GM18508 (cell line): ENCODE measurements at regions not wholly inside any gene's neighbourhood (a gene's known extent, or its start where the extent isn't known, plus 50 kb on each side); places are given as distances from the start of the nearest gene placed in this dataset.
"Not testable (repeated sequence)": the region's sequence is repeated elsewhere in the genome, so short reads cannot be mapped to it uniquely, and the experiment has no call there.

Experiments
- ATAC-seq: cut with Tn5 transposase; IDR thresholded peaks from one replicate; pipeline ENCODE4 v1.9.1; 2021; ENCODE audit warnings: moderate number of reproducible peaks; ENCODE audit not compliant: insufficient read depth, unreplicated experiment

- no peak for ATAC-seq
These were observed 117.3 kb downstream of the NKX6-1 start for GRCh38 chr4:84381759-84382158.

DNA sequence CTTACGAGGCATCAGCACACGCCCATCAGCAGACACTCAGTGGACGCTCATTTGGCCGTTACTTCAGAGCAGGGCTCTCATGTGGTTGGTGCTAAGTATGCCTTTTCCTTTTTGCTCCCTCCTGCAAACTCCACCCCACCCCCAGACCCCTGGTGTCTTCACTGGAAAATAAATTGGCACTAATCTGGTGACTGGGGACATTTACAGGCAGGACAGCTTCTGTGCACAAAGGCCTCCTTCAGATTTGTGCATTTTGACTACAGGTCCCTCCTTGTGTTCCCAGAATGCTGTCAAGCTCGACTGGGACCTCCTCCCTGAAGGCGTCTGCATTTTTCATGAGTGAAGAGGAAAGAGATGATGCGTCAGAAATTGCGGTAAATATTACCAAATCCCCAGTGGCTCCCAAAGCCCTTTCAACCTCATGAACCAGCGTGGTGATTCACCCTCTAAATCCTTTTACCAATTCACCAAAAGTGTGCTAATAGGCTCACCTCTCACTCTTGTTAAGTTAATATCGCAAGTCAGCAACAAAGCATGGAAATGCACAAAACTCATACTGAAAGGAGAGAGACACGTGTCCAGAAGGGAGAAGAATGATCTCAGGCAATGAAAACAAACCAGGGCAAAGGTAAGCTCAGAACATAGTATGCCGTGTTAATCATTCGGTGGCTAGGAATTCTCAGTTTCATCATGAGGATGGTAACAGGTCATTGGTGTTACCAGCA lies 119.0 kb downstream of the NKX6-1 start:
- ATAC-seq, result no peak

GRCh38 chr4:84378983-84379382 lies 120.1 kb downstream of the NKX6-1 start:
- no peak for ATAC-seq

- ATAC-seq, result no peak
These were observed 120.7 kb downstream of the NKX6-1 start for GRCh38 chr4:84378356-84378755.

DNA sequence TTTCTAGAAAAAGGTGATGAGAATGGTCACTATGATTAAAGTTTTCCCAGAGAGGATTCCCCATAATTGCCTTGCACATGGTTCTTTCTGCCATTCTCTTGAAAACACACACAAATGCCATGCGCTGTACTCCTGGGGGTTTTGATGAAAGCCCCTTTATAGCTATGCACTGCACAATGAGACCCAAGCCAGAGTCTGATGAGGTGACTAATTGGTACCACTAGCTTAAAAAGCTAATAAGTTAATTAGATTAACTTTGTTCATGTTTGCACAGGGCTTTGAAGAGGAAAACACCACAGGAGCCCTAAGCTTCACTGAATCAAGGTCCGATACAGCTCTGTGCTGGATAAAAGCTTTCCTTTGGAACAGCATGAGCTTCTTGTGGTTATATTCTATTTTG lies 132.2 kb downstream of the NKX6-1 start:
- no peak for ATAC-seq

DNA sequence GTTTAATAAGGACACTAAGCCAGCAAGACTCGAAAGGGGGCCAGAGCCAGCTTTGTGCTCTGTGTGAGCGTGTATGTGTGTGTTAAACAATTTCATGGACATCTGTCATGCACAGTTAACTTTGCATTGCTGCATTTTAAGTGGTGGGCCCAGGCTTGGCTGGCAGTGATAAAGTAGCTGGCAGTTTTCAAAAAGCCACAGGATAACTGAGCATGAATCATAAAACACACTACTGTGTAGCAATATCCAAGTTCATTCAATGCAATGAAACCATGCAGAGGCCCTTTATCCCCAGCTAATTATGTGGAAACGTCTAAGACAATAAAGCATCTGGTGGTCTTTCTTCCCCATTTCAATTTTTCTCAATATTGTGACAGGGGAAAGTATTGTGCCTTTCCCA lies 132.9 kb downstream of the NKX6-1 start:
- ATAC-seq, result no peak

GRCh38 chr4:84362896-84363655 lies 136.0 kb downstream of the NKX6-1 start:
- no peak for ATAC-seq

- no peak for ATAC-seq
These were observed 156.9 kb downstream of the NKX6-1 start for GRCh38 chr4:84342161-84342560.

DNA sequence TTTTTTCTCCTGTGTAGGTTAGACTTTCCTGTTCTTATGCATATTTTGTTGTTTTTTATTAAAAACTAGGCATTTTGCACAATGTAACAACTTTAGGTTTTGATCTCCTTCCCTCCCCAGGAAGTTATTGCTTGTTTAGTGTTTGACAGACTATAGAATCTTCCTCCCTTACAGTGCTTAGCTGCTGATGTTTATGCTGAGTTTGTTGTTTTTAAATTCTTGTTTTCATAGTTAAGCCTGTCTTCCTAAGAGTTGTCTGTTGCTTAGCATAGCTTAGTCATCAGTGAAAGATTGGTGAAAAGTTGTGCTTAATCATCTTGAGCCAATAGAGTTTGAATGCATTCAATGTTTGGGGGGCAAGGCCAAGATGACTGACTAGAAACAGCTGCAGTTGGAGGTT lies 157.5 kb downstream of the NKX6-1 start:
- no peak for ATAC-seq

- ATAC-seq, result no peak
These were observed 160.7 kb downstream of the NKX6-1 start for GRCh38 chr4:84338367-84338766.

- no peak for ATAC-seq
These were observed 162.0 kb downstream of the NKX6-1 start for GRCh38 chr4:84336964-84337705.

DNA sequence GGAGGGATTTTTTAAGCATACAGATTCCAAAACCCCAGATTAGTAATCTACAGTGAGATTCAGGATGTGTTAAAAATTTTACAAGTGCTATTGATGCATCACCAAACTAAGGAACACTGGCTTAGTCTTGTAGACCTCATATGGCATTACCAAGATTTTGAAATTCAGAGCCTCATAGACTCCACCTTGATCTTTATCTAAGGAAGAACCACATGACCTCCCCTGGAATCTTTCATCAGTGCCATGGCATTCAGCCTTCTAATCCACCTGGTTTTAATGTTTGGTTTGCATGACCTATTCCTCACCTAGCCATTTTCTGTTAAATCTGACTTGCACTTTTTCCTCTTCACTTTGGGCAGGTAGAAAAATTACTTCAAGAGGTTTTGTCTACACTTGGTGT lies 171.6 kb downstream of the NKX6-1 start:
- no peak for ATAC-seq

DNA sequence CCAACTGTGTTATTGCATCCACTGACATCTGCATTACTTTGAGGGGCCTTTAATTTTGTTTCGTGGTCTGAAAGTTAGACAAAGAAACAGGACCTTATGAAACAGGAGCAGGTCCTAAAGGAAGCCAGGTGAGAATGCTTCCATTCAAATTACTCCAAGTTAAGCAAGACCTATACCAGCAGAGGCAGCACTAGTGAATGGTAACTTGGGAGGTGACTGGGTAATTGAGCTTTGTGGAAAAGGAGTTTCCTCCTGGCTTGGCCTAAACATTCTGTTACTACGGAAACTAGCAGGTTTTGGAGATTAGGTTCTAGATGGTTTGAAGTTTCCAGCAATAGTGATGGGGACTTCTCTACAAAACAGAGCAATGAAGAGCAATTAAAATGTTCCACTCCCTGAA lies 173.5 kb downstream of the NKX6-1 start:
- no peak for ATAC-seq

DNA sequence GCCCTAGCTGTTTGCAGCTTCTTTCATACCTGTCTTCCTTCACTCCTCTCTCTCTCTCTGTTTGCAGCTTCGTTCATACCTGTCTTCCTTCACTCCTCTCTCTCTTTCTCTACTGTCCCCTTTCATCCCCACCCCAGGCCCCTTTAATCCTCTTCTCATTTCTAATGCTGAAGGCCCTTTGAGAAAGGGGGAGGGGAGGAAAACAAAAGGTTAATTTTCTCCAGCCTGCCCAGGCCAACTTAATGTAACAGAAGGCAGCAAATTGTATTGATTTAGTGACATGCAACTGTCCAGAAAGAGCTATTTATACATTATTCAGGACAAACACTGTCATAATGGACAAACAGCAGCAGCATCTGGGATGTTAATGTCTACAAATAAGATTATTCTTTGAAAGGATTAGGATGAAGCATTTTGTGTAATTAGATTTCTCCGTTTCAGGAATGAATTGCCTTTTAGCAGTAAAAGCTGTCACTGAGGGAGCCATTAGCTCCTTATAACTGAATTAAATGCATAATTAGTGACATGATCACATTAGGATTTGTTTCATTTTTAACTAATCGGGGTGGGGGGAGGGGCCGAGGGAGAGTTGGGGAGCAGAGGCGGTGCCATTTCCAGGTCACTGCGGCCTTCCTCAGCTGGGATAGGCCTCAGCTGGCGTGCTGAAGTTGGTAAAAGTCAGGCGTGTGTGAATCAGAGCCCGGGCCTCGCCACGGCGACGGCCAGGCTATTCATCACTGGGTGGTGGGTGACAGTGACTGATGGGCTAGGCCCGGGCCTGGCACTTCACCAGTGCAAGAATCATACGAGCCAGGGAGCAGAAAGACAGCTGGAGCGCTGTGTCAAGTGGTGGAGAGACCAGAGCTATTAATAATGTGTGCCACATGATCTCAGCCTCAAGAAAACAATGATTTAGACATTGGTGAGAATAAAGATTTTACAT lies 174.5 kb downstream of the NKX6-1 start:
- ATAC-seq, result no peak

DNA sequence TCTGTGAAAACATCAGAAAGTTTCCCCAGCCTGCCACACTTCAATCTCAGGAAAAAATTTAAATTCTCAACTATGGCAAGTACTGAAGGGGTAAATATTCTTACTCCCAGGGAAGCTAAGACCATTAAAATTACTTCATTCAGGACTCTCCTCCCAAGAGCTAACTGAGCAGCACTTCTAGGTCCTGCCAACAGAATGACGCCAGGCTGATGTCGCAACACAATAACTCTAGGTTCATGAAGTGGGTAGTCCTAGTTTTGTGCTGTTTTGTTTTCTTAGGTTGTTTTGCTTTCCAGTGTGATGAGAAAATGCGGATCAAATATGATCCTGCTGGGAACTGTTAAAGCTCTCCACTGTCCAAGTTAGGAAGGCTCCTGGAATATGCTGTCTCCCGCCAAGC lies 180.0 kb downstream of the NKX6-1 start:
- no peak for ATAC-seq

- ATAC-seq, result no peak
These were observed 181.6 kb downstream of the NKX6-1 start for GRCh38 chr4:84317513-84317912.

DNA sequence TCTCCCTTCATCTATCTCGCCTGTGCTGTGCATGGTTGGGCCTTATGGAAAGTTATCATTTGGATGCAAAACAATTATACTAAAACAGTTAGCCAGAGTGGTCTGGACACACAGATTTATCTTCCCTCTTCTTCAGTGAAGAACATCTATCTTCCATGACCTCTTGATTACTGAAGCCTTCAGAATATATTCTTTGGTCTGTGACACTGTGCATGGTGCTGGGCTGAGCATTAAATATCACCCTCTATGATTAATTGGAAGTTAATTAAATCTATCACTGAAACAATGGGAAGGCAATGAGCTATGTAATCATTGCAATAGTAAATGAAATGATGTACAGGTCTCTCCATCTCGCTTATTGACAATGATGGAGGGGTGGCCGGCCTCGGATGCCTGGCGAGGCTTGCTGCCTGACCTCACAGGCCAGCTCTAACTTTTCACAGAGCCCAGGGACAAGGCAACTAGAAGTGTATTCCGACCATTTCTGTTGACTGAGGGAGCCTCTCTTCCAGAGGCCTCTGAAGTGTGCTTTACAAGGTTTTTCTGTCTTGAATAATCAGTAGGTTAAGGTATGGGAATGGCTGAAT lies 186.6 kb downstream of the NKX6-1 start:
- ATAC-seq, result no peak

- ATAC-seq, result no peak
These were observed 189.9 kb downstream of the NKX6-1 start for GRCh38 chr4:84309191-84309590.

DNA sequence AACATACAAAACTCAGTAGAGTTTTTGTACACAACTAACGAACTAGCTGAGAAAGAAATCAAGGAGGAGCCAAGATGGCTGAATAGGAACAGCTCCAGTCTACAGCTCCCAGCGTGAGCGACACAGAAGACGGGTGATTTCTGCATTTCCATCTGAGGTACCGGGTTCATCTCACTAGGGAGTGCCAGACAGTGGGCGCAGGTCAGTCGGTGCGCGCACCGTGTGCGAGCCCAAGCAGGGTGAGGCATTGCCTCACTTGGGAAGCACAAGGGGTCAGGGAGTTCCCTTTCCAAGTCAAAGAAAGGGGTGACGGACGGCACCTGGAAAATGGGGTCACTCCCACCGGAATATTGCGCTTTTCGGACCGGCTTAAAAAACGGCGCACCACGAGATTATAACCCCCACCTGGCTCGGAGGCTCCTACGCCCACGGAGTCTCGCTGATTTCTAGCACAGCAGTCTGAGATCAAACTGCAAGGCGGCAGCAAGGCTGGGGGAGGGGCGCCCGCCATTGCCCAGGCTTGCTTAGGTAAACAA lies 200.3 kb downstream of the NKX6-1 start:
- ATAC-seq, result not testable (repeated sequence)
